Gastrocnemius medialis (tissue), 4 donors: ENCODE measurements at regions not wholly inside any gene's neighbourhood (a gene's known extent, or its start where the extent isn't known, plus 50 kb on each side); places are given as distances from the start of the nearest gene placed in this dataset.

Source experiments
- CTCF ChIP-seq, 5 experiments: fragments of 450-650 bp in 3 of 5; fragments of 200-600 bp in 2 of 5; sonication (generic) in 2 of 5; IDR thresholded peaks in 4 of 5; conservative IDR thresholded peaks in 1 of 5; 1 replicate in 4 of 5; 2 replicates in 1 of 5; pipeline ENCODE4 v1.5.1; 2016 to 2019; ENCODE audit warnings: antibody characterized with exemption in 5 of 5, mild to moderate bottlenecking in 3 of 5, moderate library complexity in 3 of 5
- POLR2A ChIP-seq, 2 donors: fragments of 450-650 bp; IDR thresholded peaks; one replicate each; pipeline ENCODE4 v1.6.1; 2017; ENCODE audit warnings: antibody characterized with exemption in 2 of 2, mild to moderate bottlenecking in 2 of 2, moderate library complexity in 2 of 2

GRCh38 chr12:124404162-124404784 lies 109.4 kb downstream of the RFLNA start:
- TF ChIP-seq POLR2A (IDR thresholded peaks at IDR 0.05) (no peak), CTCF (IDR thresholded peaks at IDR 0.05 in 4 of 5, conservative IDR thresholded peaks at IDR 0.05 in 1 of 5) (no peak)
